Upper lobe of left lung (tissue), 6 donors: ENCODE measurements at regions not wholly inside any gene's neighbourhood (a gene's known extent, or its start where the extent isn't known, plus 50 kb on each side); places are given as distances from the start of the nearest gene placed in this dataset.

Experiments used
- ATAC-seq, 2 donors: fragments of 200-7000 bp; cut with Tn5 transposase; one replicate each; pipeline ENCODE4 v1.9.1; 2022; ENCODE audit warnings: mild to moderate bottlenecking in 2 of 2, moderate library complexity in 2 of 2; ENCODE audit not compliant: low FRiP score in 2 of 2
- DNase-seq, 2 donors: peaks; one replicate each; pipeline ENCODE4 v3.0.0-alpha.2; 2019 to 2020
- H3K27ac ChIP-seq, 4 donors: fragments of 200-600 bp; sonication (generic); one replicate each; pipeline ENCODE4 v1.5.1; 2016 to 2019
- H3K27me3 ChIP-seq, 4 donors: fragments of 200-600 bp; sonication (generic); one replicate each; pipeline ENCODE4 v1.5.1; 2017 to 2019
- H3K36me3 ChIP-seq, 4 donors: fragments of 200-600 bp; sonication (generic); one replicate each; pipeline ENCODE4 v1.5.1; 2016 to 2019
- H3K4me1 ChIP-seq, 4 donors: fragments of 200-600 bp; sonication (generic); one replicate each; pipeline ENCODE4 v1.5.1; 2018 to 2019
- H3K4me3 ChIP-seq, 4 donors: fragments of 200-600 bp; sonication (generic); one replicate each; pipeline ENCODE4 v1.5.1; 2017 to 2019; ENCODE audit warnings: mild to moderate bottlenecking in 2 of 4, moderate library complexity in 1 of 4
- H3K9me3 ChIP-seq, 4 donors: fragments of 200-600 bp; sonication (generic); one replicate each; pipeline ENCODE4 v1.5.1; 2018 to 2019
- EP300 ChIP-seq, 4 donors: sonication (generic); formaldehyde crosslinking; IDR thresholded peaks; one replicate each; pipeline ENCODE4 v1.5.1; 2017; ENCODE audit warnings: antibody characterized with exemption in 4 of 4, control low read depth in 2 of 4
- POLR2A ChIP-seq, 4 donors: fragments of 450-650 bp; IDR thresholded peaks; one replicate each; pipeline ENCODE4 v1.5.1; 2016 to 2017; ENCODE audit warnings: antibody characterized with exemption in 4 of 4, mild to moderate bottlenecking in 2 of 4
- POLR2AphosphoS5 ChIP-seq, 2 donors: sonication (generic); formaldehyde crosslinking; IDR thresholded peaks; one replicate each; pipeline ENCODE4 v1.5.1; 2017; ENCODE audit warnings: antibody characterized with exemption in 2 of 2
- WGBS, 2 donors: methylation state at CpG; one replicate each; pipeline ENCODE4 v1.1.5; 2017 to 2018; 5-methylcytosine and 5-hydroxymethylcytosine counted together
- TF ChIP-seq, protein P1 (sequence below), 6 experiments: fragments of 450-650 bp in 4 of 6; fragments of 200-600 bp in 2 of 6; sonication (generic) in 2 of 6; IDR thresholded peaks; one replicate each; pipeline ENCODE4 v1.5.1; 2016 to 2019; ENCODE audit warnings: antibody characterized with exemption in 6 of 6
- donor health status: DM: no; HTN: no; CAD: no; lungs with moderate emphysema.
- donor health status: DM: no; HTN: yes; CAD: no; lungs with severe emphysema.

DNA sequence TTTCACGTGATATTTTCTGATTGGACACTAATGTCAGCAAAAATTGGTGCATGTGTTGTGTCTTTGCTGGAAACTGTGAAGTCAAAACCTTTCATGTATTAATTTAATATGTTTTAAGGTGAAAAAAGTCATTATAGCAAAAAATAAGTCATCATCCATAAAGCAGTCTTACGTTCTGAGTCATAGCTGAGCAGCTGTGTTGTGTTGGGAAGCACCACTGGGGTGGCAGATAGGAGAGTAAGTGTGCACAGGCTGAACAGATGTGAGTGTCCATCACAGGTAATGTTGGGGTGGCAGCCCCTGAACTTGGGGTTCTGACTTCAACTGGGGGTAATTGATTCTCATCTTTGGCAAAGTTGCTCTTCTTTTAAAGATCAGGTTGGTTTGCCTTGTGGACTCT is 156.8 kb downstream of the NXNL2 start:
- Histone ChIP-seq H3K36me3 (no peaks in the 10 kb centered on the region), H3K4me1 (no peaks in the 10 kb centered on the region), H3K9me3 (no peaks in the 10 kb centered on the region), H3K27ac (no peak overlapping the region), H3K4me3 (no peak overlapping the region), H3K27me3 (no peaks in the 10 kb centered on the region)
- DNase-seq (no peak), ATAC-seq (no peak)
- TF ChIP-seq POLR2A (IDR thresholded peaks at IDR 0.05): no peak
- no peak for TF ChIP-seq EP300 (IDR thresholded peaks at IDR 0.05)
- TF ChIP-seq, protein P1, sequence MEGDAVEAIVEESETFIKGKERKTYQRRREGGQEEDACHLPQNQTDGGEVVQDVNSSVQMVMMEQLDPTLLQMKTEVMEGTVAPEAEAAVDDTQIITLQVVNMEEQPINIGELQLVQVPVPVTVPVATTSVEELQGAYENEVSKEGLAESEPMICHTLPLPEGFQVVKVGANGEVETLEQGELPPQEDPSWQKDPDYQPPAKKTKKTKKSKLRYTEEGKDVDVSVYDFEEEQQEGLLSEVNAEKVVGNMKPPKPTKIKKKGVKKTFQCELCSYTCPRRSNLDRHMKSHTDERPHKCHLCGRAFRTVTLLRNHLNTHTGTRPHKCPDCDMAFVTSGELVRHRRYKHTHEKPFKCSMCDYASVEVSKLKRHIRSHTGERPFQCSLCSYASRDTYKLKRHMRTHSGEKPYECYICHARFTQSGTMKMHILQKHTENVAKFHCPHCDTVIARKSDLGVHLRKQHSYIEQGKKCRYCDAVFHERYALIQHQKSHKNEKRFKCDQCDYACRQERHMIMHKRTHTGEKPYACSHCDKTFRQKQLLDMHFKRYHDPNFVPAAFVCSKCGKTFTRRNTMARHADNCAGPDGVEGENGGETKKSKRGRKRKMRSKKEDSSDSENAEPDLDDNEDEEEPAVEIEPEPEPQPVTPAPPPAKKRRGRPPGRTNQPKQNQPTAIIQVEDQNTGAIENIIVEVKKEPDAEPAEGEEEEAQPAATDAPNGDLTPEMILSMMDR (IDR thresholded peaks at IDR 0.05): no peak
- no peak for TF ChIP-seq POLR2AphosphoS5 (IDR thresholded peaks at IDR 0.05)
- WGBS, 2 donors: 83 to 94% methylated on average over 2 of the region's 2 CpGs

GRCh38 chr9:88692827-88693226 is 157.8 kb downstream of the NXNL2 start:
- WGBS, 2 donors: 87 to 100% methylated on average over 1 to 2 of the region's 2 CpGs
- H3K36me3 ChIP-seq: no peaks in the 10 kb centered on the region
- DNase-seq (no peak), ATAC-seq (no peak)
- H3K27me3 ChIP-seq: no peaks in the 10 kb centered on the region
- H3K4me3 ChIP-seq: no peak overlapping the region
- TF ChIP-seq, protein P1 (IDR thresholded peaks at IDR 0.05): no peak
- no peak for TF ChIP-seq POLR2A (IDR thresholded peaks at IDR 0.05)
- TF ChIP-seq EP300 (IDR thresholded peaks at IDR 0.05): no peak
- no peak for TF ChIP-seq POLR2AphosphoS5 (IDR thresholded peaks at IDR 0.05)
- H3K9me3 ChIP-seq: no peaks in the 10 kb centered on the region
- no peak overlapping the region for H3K27ac ChIP-seq
- H3K4me1 ChIP-seq: no peaks in the 10 kb centered on the region

DNA sequence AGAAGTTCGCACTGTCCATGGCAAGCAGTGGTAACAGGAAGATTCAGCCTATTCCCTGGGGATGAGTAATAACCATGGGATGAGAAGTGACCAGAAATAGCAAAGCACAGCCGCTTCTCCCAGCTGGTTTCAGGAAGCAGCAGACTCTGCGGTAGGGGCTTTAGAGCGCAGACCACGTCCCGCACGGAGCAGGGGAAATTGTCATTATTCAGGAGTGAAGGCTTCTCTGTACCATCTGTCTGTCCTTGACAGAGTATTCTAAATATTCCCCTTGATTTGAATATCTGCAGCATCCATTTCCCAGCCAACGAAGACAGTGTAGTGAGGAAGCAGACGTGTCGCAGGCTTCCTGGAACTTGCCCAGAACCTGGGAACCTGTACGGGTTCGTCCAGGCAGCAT is 159.6 kb downstream of the NXNL2 start:
- DNase-seq (no peak), ATAC-seq (no peak)
- no peak overlapping the region for H3K27ac ChIP-seq
- H3K4me1 ChIP-seq: no peaks in the 10 kb centered on the region
- H3K9me3 ChIP-seq: no peaks in the 10 kb centered on the region
- H3K4me3 ChIP-seq: no peak overlapping the region
- WGBS, 2 donors: 47 to 67% methylated on average over 12 of the region's 12 CpGs
- TF ChIP-seq POLR2AphosphoS5 (IDR thresholded peaks at IDR 0.05) (no peak), EP300 (IDR thresholded peaks at IDR 0.05) (no peak), POLR2A (IDR thresholded peaks at IDR 0.05) (no peak)
- no peaks in the 10 kb centered on the region for H3K27me3 ChIP-seq
- H3K36me3 ChIP-seq: no peaks in the 10 kb centered on the region

DNA sequence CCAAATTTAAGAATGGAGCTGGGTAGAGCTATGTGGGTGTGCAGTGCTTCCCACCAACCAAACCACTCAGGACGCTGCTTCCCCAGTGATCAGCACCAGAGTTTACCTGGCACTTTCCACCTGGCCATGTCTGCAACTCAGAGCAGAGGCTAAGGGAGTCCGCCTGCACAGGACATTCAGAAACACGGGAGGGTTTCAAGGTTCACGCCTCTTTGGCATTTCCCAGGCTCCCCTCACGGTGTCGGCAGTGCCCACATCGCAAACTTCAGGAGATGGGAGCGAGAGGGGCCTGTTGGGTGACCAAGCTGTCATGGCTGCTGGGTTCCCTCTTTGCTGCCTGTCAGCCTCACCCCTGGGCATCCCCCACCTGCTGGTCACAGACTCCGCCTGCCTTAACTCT is 161.5 kb downstream of the NXNL2 start:
- H3K4me3 ChIP-seq: no peak overlapping the region
- no peaks in the 10 kb centered on the region for H3K4me1 ChIP-seq
- H3K36me3 ChIP-seq: no peaks in the 10 kb centered on the region
- no peaks in the 10 kb centered on the region for H3K9me3 ChIP-seq
- H3K27ac ChIP-seq: no peak overlapping the region
- 87 to 94% methylated on average over 8 to 9 of the region's 9 CpGs for WGBS, 2 donors
- TF ChIP-seq POLR2A (IDR thresholded peaks at IDR 0.05) (no peak), EP300 (IDR thresholded peaks at IDR 0.05) (no peak), POLR2AphosphoS5 (IDR thresholded peaks at IDR 0.05) (no peak)
- TF ChIP-seq, protein P1 (IDR thresholded peaks at IDR 0.05): no peak
- DNase-seq: no peak
- ATAC-seq: no peak
- H3K27me3 ChIP-seq: no peaks in the 10 kb centered on the region

GRCh38 chr9:88697764-88698432 is 162.9 kb downstream of the NXNL2 start:
- no peak overlapping the region for H3K27ac ChIP-seq
- DNase-seq (no peak), ATAC-seq (no peak)
- no peak overlapping the region for H3K4me3 ChIP-seq
- no peaks in the 10 kb centered on the region for H3K9me3 ChIP-seq
- TF ChIP-seq POLR2A (IDR thresholded peaks at IDR 0.05): no peak
- no peak for TF ChIP-seq EP300 (IDR thresholded peaks at IDR 0.05)
- TF ChIP-seq, protein P1 (IDR thresholded peaks at IDR 0.05): no peak
- no peak for TF ChIP-seq POLR2AphosphoS5 (IDR thresholded peaks at IDR 0.05)
- no peaks in the 10 kb centered on the region for H3K36me3 ChIP-seq
- H3K4me1 ChIP-seq: no peaks in the 10 kb centered on the region
- H3K27me3 ChIP-seq: no peaks in the 10 kb centered on the region
- 70 to 82% methylated on average over 8 of the region's 8 CpGs for WGBS, 2 donors
